Body of pancreas (tissue), 4 donors: ENCODE measurements at regions not wholly inside any gene's neighbourhood (a gene's known extent, or its start where the extent isn't known, plus 50 kb on each side); places are given as distances from the start of the nearest gene placed in this dataset.

ENCODE experiments used
- ATAC-seq: fragments of 150-250 bp; one replicate; pipeline ENCODE4 v1.9.1; 2016
- DNase-seq, 4 donors: peaks; one replicate each; pipeline ENCODE4 v3.0.0-alpha.2; 2019
- H3K27ac ChIP-seq, 4 donors: fragments of 200-600 bp; sonication (generic); 1 replicate in 3 of 4; 2 replicates in 1 of 4; pipeline versions ENCODE4 v1.5.1 to v1.6.1; 2016 to 2019; ENCODE audit warnings: mild to moderate bottlenecking in 1 of 4, mixed read lengths in 1 of 4, moderate library complexity in 1 of 4
- H3K27me3 ChIP-seq, 2 donors: fragments of 200-600 bp; sonication (generic); one replicate each; pipeline ENCODE4 v1.6.0; 2016; ENCODE audit warnings: mild to moderate bottlenecking in 1 of 2
- H3K36me3 ChIP-seq, 2 donors: fragments of 200-600 bp; sonication (generic); replicated peaks in 1 of 2; 2 replicates each; pipeline ENCODE4 v1.5.1; 2016; ENCODE audit warnings: low read depth in 2 of 2; ENCODE audit not compliant: insufficient read depth in 1 of 2
- H3K4me1 ChIP-seq: fragments of 200-600 bp; sonication (generic); one replicate; pipeline ENCODE4 v1.6.0; 2016
- H3K4me3 ChIP-seq, 2 donors: fragments of 200-600 bp; sonication (generic); 1 replicate in 1 of 2; 2 replicates in 1 of 2; pipeline ENCODE4 v1.5.1; 2016 to 2019
- H3K9me3 ChIP-seq, 3 donors: fragments of 200-600 bp; sonication (generic); 1 replicate in 2 of 3; 2 replicates in 1 of 3; pipeline ENCODE4 v1.5.1; 2016
- CTCF ChIP-seq, 7 experiments: fragments of 450-650 bp in 4 of 7; fragments of 200-600 bp in 3 of 7; sonication (generic) in 3 of 7; IDR thresholded peaks; one replicate each; pipeline ENCODE4 v1.5.1; 2016 to 2019; ENCODE audit warnings: antibody characterized with exemption in 7 of 7
- POLR2A ChIP-seq, 3 donors: fragments of 450-650 bp; IDR thresholded peaks; one replicate each; pipeline ENCODE4 v1.6.1; 2016; ENCODE audit warnings: antibody characterized with exemption in 3 of 3, mild to moderate bottlenecking in 2 of 3
- WGBS, 2 donors: methylation state at CpG; one replicate each; pipeline ENCODE4 v1.1.5; 2017; 5-methylcytosine and 5-hydroxymethylcytosine counted together
- intact Hi-C: fragments of 100-400 bp; cut with DNase I; formaldehyde crosslinking; loops from one replicate; pipeline ENCODE4 v1.15.1; 2023

- ATAC-seq: no peak
- WGBS, 2 donors: 72 to 85% methylated on average over 8 of the region's 8 CpGs
Observed at GRCh38 chr6:149194820-149195558, 122.5 kb upstream of the TAB2 start.

GRCh38 chr6:149196091-149196490 is 121.4 kb upstream of the TAB2 start:
- 83 to 87% methylated on average over 3 of the region's 3 CpGs for WGBS, 2 donors
- Histone ChIP-seq H3K27ac (no peak overlapping the region), H3K36me3 (no peaks in the 10 kb centered on the region), H3K9me3 (no peaks in the 10 kb centered on the region), H3K4me3 (no peak overlapping the region), H3K4me1 (no peaks in the 10 kb centered on the region), H3K27me3 (no peaks in the 10 kb centered on the region)
- TF ChIP-seq CTCF (IDR thresholded peaks at IDR 0.05) (no peak), POLR2A (IDR thresholded peaks at IDR 0.05) (no peak)
- ATAC-seq (no peak), DNase-seq (no peak)
- intact Hi-C loops: no loop called here

More at GRCh38 chr6:149194820-149195558, 122.5 kb upstream of the TAB2 start:
- Histone ChIP-seq H3K4me1 (no peaks in the 10 kb centered on the region), H3K27me3 (no peaks in the 10 kb centered on the region), H3K27ac (no peak overlapping the region), H3K4me3 (no peak overlapping the region), H3K9me3 (no peaks in the 10 kb centered on the region), H3K36me3 (no peaks in the 10 kb centered on the region)
- intact Hi-C loops: no loop called here
- TF ChIP-seq CTCF (IDR thresholded peaks at IDR 0.05) (no peak), POLR2A (IDR thresholded peaks at IDR 0.05) (no peak)
- no peak for DNase-seq

- intact Hi-C loops: no loop called here
- DNase-seq: no peak
- no peak overlapping the region for H3K27ac ChIP-seq
- H3K4me1 ChIP-seq: no peaks in the 10 kb centered on the region
- H3K27me3 ChIP-seq: no peaks in the 10 kb centered on the region
- no peaks in the 10 kb centered on the region for H3K9me3 ChIP-seq
- no peaks in the 10 kb centered on the region for H3K36me3 ChIP-seq
- TF ChIP-seq CTCF (IDR thresholded peaks at IDR 0.05) (no peak), POLR2A (IDR thresholded peaks at IDR 0.05) (no peak)
- no peak for ATAC-seq
- H3K4me3 ChIP-seq: no peak overlapping the region
Observed at GRCh38 chr6:149197482-149197881, 120.0 kb upstream of the TAB2 start.

- DNase-seq: no peak
Observed at GRCh38 chr6:149198265-149198664, 119.2 kb upstream of the TAB2 start.

More at GRCh38 chr6:149198265-149198664, 119.2 kb upstream of the TAB2 start:
- Histone ChIP-seq H3K4me3 (no peak overlapping the region), H3K9me3 (no peaks in the 10 kb centered on the region), H3K4me1 (no peaks in the 10 kb centered on the region), H3K36me3 (no peaks in the 10 kb centered on the region), H3K27ac (no peak overlapping the region), H3K27me3 (no peaks in the 10 kb centered on the region)
- intact Hi-C loops: no loop called here
- TF ChIP-seq POLR2A (IDR thresholded peaks at IDR 0.05) (no peak), CTCF (IDR thresholded peaks at IDR 0.05) (no peak)
- ATAC-seq: no peak
- WGBS, 2 donors: 94% methylated on average over 3 of the region's 3 CpGs
